ENCODE measurements at regions not wholly inside any gene's neighbourhood (a gene's known extent, or its start where the extent isn't known, plus 50 kb on each side); places are given as distances from the start of the nearest gene placed in this dataset.
A peak's percentile ranks its signal among the peaks of the same experiment; 100 is the strongest.
"Not testable (repeated sequence)": the region's sequence is repeated elsewhere in the genome, so short reads cannot be mapped to it uniquely, and the experiment has no call there.

DNA sequence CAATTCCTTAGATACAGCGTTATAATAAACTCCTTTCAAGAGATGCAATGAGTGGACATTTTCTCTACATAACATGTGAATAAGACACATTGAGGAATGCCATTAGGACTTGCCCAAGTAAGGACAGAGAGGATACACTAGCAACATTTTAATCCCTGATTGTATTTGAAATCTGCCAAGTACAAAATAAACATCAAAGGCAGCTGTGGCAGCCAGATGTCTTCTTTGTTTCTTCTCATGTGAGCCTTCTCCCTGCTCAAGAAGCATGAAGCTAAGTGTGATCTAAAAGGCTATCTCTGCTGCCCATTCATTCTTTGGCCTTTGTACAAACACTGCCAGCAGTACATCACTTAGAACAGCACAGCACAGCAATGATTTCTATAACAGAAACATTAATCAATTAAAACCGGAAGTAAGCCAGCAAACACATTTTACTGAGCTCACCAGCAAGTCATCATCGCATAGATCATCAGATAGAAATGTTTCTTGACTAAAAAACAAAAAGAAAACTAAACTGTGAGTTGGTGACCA lies 364.0 kb downstream of the CNTN6 start:
- DNase-seq, result no peak

DNA sequence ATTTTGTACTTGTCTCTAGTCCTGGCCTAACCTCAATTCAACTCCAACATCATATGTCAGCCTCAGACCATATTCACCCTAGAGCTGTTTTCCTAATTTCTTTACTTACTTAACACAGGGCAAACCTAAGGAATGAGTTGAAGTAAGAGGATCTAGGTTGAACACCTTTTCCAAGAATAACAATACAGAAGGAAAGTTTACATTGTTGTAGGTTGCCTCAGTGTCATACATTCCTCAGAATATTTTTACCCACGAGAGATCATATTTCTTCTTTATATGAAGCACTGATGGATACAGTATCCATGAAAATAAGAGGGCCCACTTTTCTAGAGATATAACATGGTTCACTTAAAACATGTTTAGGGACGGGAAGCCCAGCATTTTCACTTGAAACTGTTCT lies 369.5 kb downstream of the CNTN6 start:
- no peak for DNase-seq

DNA sequence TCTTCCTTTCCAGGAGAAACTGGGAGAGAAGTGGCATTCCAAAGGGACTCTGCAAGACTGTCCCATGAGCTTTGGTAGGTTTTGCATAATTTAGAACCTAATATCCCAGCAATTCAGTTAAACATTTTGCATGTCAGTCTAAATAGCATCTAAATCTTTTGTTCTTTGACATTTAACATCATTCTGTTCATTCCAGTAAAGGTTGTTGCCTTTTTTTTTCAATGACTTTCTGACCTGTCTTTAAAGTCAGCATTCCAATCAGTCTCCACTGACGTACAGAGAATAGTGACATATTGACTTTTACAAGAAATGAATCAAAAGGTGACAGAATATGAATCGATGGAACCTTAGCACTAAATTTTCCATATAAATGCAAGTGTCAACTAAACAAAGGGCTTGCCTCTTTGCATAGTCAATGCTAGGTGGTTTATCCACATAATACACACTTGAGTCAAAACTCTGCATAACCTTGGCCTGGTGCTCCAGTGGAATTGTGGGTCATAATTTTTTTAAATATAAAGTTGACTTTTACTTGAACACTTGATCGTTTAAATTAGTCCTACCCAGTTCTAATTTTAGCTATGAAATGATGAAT lies 370.1 kb downstream of the CNTN6 start:
- no peak for DNase-seq

DNA sequence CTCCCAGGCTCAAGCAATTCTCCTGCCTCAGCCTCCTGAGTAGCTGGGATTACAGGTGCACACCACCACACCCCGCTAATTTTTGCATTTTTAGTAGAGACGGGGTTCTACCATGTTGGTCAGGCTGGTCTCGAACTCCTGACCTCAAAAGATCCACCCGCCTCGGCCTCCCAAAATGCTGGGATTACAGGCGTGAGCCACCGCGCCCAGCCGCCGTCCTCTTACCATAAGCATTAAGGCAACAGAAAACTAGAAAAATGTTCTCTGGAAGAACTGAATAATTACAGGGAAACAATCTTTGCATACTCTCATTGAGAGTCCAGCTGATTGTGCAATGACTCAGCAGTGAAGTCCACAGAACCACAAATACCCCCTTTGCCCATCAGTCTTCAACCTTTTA lies 372.3 kb downstream of the CNTN6 start:
- DNase-seq, result not testable (repeated sequence)

DNA sequence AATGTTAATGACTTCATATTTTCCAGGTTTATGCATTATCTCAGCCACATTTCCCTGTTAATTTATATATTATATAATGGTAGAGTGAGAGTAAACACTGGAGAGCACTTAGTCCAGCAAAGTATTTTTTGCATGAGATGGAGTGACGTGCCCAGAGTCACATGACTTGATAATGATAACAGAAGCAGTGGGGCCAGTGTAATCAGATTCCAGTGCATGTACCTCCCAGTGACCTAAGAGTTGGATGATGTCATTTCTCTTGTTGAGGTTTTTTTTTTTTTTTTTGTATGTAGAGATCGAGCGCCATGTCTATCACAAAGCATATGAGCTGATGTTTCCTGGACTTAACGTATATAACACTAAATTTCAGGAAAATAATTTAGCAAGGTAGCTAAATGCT lies 375.3 kb downstream of the CNTN6 start:
- no peak for DNase-seq

DNA sequence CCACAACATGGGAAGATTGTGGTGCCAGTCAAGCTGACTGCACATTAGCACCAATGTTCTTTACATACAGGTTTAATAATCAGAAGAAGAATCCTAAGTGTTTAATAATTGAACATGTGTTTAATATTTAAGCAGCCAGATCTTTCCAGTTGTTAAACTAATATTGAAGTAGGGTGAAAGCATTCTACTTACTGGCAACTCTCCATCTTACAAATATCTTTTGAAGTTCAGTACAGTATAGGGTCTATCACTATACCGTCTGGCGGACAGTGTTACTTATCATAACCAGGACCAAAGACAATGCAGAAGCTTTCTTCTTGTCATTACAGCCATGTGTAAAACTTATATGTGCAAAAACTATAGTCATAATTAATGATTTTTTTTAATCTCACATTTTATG lies 376.4 kb downstream of the CNTN6 start:
- DNase-seq, result no peak

DNA sequence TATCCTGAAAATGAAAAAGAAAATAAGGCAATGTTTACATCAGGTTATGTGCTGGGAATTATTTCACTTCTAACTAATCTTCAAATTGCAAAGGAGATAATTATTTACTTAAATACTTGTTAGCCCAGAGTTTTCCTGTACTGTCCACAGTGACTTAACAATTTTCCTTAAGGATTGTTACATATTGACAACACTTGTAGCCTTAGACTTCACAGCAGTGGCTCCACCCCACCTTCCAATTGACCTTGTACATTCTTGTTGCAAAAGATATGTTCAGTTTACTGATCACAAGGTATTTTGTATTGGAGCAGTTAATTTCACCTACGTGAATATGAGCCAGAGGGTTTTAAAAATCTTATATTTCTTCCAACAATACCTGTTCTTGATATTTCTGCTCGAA lies 376.9 kb downstream of the CNTN6 start:
- DNase-seq, result no peak

DNA sequence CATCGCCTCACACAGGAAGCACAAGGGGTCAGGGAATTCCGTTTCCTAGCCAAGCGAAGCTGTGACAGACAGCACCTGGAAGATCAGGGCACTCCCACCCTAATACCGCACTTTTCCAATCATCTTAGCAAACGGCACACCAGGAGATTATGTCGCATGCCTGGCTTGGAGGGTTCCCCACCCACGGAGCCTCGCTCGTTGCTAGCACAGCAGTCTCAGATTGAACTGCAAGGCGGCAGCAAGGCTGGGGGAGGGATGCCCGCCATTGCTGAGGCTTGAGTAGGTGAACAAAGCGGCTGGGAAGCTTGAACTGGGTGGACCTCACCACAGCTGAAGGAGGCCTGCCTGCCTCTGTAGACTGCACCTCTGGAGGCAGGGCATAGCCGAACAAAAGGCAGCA lies 384.8 kb downstream of the CNTN6 start:
- no peak for DNase-seq

DNA sequence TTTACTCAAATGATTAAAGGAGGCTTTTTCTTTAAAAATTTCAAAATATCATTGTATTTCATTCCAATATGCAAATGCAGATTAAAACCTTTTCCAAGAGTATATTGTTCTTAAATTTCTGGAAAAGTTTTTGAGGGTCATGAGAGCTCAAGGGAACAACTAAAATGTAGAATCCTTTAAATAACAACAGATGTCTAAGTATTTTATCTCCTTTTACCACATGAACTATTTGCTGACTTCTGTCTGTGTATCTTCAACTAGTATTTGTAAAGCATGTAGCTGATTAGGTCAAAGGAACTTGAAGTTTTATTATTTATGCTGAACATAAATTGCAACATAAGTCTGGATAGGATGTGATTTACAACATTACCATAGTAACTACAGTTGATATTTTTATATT lies 402.6 kb downstream of the CNTN6 start:
- no peak for DNase-seq

DNA sequence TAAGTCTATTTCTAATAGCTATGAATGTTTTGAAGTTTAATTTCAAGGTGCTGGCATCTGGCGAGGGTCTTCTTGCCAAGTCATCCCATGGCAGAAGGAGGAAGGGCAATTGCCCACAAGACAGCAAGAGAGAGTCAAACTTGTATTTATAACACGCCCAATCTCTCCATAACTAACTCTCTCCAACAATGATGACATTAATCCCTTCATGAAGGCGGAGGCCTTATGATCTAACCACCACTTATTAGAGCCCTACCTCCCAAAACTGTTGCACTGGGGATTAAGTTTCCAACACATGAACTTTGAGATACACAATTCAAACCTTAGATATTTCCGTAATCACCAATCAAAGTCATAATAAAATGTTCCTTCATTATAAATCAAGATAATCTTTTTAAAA lies 406.9 kb downstream of the CNTN6 start:
- DNase-seq, result no peak

DNA sequence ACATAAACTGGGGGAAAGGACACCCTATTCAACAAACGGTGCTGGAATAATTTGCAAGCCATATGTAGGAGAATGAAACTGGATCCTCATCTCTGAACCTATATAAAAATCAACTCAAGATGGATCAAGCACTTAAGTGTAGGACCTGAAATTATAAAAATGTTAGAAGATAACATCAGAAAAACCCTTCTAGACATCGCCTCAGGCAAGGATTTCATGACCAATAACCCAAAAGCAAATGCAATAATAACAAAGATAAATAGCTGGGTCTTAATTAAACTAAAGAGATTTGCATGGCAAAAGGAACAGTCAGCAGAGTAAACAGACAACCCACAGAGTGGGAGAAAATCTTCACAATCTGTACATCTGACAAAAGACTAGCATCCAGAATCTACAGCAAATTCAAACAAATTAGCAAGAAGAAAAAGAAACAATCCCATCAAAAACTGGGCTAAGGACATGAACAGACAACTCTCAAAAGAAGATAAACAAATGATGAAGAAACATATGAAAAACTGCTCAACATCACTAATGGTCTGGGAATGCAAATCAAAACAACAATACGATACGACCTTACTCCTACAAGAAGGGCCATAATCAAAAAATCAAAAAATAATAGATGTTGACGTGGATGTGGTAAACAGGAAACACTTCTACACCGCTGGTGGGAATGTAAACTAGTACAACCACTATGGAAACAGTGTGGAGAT lies 408.7 kb downstream of the CNTN6 start:
- no peak for DNase-seq

DNA sequence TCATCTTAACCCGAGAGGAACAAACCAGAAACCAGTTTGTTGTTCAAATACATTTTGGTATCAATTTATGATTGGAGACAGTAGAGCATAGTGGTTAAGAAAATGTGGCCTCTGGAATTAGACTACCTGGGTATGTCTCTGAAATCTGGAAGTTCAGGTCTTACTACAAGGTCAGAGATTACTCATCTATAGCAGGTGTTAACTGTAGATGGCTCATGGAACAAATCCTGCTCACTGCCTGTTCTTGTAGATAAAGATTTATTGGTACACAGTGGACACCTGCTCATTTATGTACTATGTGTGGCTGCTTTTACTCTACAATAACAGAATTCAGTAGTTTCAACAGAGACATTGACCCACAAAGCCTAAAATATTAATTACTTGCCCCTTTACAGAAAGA lies 413.3 kb downstream of the CNTN6 start:
- DNase-seq, result no peak

DNA sequence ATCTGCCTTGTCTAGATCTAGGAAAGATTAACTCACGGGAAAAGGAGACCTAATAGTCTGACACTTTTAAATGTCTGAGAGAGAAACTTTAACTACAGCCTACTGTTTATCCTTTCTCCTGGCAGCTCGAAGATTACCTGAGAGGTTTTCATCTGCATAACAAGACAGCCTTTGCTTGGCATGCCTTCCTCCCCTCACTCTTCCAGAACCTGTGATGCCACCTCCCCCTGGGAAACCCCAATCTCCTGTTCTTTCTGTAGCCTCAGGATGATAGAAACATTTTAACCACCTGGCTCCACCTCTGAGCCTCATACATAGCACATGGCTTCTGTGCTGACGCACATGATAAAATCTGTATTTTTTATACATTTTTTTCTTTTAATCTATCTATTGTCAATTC lies 420.8 kb downstream of the CNTN6 start:
- DNase-seq, result no peak

DNA sequence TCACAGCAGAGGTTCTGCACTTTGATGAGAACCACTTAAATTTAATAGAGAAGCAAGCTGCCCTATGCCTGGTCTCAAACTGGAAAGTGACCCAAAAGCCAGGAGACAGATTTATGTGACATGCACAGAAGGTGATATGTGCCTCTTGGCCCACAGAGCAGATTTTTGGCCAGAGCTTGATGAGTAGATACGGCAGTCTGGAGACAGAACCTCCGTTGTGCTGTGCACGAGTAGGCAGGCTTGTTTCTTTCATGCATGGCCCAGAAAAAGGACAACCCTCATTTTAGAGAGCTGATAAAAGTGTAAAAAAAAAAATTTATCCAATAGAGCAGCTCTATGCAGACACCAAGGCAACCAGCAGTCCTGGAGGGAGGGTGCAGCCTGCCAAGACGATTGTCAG lies 423.1 kb downstream of the CNTN6 start:
- peak in 1 of 2 donors; percentile 26 for DNase-seq

DNA sequence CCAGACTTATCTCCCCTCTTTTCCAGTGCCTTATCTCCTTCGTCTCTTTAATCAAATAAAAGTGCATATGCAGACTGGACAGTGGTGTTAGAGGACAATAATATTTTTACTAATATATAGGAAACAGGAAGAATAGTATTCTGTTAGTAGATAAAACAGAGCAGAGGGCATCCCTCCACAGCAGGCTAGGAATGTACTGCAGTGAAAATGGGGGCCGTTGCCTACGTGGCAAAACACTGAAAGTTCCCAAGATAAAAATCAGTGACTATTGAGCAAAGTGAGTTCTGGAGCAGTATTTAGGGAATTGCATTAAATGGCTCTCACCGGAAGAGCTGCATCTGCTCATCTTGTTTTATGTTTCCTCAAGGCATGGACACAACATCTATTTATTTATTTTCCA lies 435.0 kb downstream of the CNTN6 start:
- no peak for DNase-seq

DNA sequence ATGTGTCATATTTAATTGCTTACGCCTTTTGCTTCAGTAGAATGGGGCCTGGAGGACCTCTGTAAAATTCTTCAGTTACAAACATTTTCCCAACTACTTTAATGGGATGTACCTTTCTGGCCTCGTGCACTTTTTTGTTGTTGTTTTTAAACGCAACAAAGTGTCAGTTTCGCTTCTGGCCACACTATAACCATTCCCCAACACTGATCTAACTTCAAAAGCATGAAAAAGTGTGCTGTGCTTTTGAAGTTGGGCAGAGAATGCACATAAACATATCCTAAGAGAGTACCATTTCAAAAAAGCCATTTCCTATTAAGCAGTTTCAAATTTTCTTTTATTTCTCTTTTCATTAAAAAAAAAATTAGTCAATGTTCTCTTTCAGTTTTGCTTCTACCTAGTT lies 435.8 kb downstream of the CNTN6 start:
- no peak for DNase-seq

DNA sequence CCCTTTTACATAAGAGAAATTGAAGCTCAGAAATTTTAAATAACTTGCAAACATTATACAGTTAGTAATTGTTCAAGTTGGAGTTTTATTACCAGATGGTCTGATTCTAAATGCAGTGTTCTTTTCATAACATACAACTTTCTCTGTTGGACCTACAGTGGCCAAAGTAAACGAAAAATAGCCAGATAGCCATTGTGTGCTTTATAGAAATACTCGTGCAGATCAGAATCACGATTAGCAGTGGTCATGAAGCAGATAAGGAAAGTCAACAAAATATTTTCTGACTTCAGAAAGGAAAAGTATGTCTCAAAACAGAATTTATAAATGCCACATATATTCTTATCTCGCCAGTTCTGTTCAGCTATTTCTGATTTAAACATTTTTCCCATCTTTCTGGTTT lies 436.9 kb downstream of the CNTN6 start:
- DNase-seq, result no peak

DNA sequence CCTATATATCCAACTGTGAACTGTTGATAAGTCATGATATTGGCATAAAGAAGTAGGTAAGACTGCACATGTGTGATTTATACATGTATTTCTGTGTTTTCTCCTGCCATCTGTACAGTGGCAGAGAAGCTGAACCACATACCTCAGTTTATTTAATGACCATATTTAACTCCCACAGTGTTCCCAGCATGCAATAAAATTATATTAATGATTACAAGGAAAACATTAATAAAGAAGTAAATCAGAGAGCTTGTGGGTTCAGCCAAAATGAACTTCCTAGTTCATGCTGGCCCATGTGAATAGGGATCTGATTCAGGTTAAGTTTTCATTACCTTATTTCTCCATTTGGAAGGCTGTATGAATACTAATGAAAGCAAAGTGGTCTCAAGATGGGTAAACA lies 439.2 kb downstream of the CNTN6 start:
- DNase-seq, result no peak

DNA sequence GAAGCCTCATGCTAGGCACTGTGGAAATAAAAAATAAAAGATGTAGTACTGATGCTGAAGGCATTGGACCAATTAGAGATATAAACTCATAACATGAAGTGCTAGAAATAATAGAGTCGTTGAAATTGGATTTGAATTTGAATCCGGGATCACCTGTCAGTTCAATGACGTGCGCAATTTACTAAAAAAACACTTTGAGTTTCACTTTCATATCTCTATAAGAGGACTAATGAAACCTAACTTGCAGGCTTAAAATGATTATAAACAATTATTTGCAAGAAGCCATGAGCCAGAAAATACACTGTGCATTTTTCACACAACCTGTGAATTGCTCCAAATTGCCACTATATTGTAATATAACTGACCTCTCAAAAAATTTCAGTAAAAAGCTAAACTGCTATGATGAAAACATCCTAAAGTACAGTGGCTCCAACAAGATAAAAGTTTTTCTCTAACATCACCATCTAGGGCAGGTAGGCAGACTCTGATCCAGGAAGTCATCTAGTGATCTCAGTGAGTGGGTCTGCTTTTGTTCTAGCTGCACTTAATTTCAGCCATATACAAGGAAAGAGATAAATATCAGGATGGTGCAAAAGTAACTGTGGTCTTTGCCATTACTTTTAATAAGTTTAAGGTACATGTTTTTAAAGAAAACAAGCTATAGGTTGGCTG lies 440.2 kb downstream of the CNTN6 start:
- DNase-seq, result no peak

DNA sequence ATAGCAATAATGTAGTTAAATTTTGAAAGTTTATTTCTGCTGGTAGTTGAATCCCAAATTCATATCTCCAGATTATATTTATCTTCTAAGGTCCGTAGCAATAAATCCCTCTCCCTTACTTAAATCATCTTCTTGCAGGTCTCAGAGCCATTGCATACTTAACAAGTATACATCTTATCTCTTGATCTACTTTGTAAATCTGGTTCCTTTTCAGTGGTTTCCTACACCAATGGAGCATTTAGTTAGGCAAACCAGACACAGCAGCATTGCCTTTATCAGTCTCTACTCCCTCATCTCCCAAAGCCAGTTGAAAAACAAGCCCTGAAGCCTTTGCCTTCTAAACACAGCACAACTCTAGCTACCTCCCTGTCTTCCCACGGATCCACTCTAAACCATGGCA lies 440.9 kb downstream of the CNTN6 start:
- no peak for DNase-seq

DNA sequence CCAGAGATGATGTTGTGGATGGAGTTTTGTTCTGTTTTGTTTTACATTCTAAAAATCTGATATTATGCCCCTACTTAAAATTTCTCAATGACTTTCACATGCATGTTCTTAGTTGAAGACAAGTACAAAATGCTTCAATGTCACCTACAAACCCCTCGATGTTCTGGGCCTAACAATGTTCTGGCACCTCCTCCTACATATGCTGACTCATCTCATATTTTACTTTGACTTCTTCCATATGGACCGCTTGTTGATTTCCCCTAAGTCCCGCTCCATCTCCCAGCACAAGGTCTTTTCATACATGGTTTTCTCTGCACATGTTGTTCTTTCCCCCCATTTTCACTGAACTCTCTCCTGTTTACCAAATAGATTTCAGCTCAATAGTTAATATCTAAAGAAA lies 441.4 kb downstream of the CNTN6 start:
- DNase-seq, result no peak

DNA sequence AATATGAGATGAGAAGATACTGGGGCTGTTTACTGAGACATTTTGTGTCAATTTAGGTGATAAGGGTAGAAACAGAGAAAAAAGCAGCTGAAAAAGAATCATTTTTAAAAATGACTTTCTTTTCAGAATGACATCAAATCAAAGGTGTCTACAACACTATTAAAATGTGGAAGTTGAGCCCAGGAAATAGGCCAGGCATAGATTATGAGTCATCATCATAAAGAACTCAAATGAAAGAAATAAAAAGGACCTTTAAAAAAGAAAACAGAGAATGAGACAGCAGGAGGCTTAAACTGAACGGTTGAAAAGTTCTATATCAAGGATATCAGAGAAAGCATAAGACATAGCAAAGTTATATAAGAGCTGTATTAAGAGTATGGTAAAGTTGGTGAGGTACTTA lies 442.5 kb downstream of the CNTN6 start:
- DNase-seq, result no peak

DNA sequence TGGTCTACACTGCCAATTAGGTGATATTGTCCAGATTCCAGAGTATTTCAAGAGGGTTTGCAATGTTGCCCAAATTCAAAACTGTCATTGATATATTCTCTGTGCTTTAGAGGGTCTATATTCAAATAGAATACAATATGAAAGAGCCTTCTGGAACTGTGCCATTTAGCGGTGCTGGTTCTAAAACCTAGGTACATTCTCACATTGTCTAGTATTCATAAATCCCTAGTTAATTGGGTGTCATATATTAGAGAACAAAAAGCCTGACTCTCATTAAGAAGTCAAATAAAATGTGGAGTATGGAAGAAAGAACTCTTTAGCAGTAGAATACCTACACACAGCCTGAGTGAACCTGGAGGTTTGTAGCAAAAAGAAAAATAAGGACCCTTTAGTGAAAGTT lies 447.9 kb downstream of the CNTN6 start:
- no peak for DNase-seq

All from right lung (tissue), 2 donors.